Lower lobe of right lung (tissue), 2 donors: ENCODE measurements at regions not wholly inside any gene's neighbourhood (a gene's known extent, or its start where the extent isn't known, plus 50 kb on each side); places are given as distances from the start of the nearest gene placed in this dataset.

ENCODE experiments used
- ATAC-seq, 2 donors: fragments of 200-7000 bp; cut with Tn5 transposase; one replicate each; pipeline ENCODE4 v1.9.1; 2020 to 2022; ENCODE audit warnings: mild to moderate bottlenecking in 2 of 2, moderate library complexity in 2 of 2
- DNase-seq: peaks from one replicate; pipeline ENCODE4 v3.0.0-alpha.2; 2020
- H3K27ac ChIP-seq: fragments of 200-600 bp; one replicate; pipeline ENCODE4 v1.8.0; 2022
- H3K27me3 ChIP-seq: fragments of 200-600 bp; one replicate; pipeline ENCODE4 v1.8.0; 2022; ENCODE audit warnings: low read depth
- H3K36me3 ChIP-seq: fragments of 200-600 bp; one replicate; pipeline ENCODE4 v1.8.0; 2022; ENCODE audit warnings: mild to moderate bottlenecking
- H3K4me1 ChIP-seq: fragments of 200-600 bp; one replicate; pipeline ENCODE4 v1.8.0; 2022
- H3K4me3 ChIP-seq: fragments of 200-600 bp; one replicate; pipeline ENCODE4 v1.8.0; 2022; ENCODE audit warnings: mild to moderate bottlenecking
- H3K9me3 ChIP-seq: fragments of 200-600 bp; one replicate; pipeline ENCODE4 v1.8.0; 2022
- CTCF ChIP-seq: fragments of 200-600 bp; IDR thresholded peaks from one replicate; pipeline ENCODE4 v1.8.0; 2022; ENCODE audit warnings: antibody characterized with exemption, mild to moderate bottlenecking
- intact Hi-C: fragments of 100-400 bp; cut with DNase I; formaldehyde crosslinking; loops from one replicate; pipeline ENCODE4 v1.11.0; 2022
- donor health status: DM: no; HTN: yes; CAD: no; lungs with severe emphysema.

GRCh38 chr7:42319631-42320030 is 82.6 kb upstream of the GLI3 start:
- Histone ChIP-seq H3K27ac (no peak overlapping the region), H3K27me3 (no peaks in the 10 kb centered on the region), H3K36me3 (no peaks in the 10 kb centered on the region), H3K4me1 (peaks cover 4% of the 10 kb centered on the region), H3K9me3 (no peaks in the 10 kb centered on the region), H3K4me3 (no peak overlapping the region)
- intact Hi-C loops = no loop called here
- ATAC-seq (no peak), DNase-seq (no peak)
- TF ChIP-seq CTCF = no peak

- Histone ChIP-seq H3K36me3 (no peaks in the 10 kb centered on the region), H3K27me3 (no peaks in the 10 kb centered on the region), H3K9me3 (peaks cover 8% of the 10 kb centered on the region), H3K4me1 (peaks cover 4% of the 10 kb centered on the region), H3K27ac (no peak overlapping the region), H3K4me3 (no peak overlapping the region)
- TF ChIP-seq CTCF = no peak
- ATAC-seq (no peak), DNase-seq (no peak)
- intact Hi-C loops = no loop called here
These were observed 78.6 kb upstream of the GLI3 start for GRCh38 chr7:42315631-42316030.

- ATAC-seq (no peak), DNase-seq (no peak)
- Histone ChIP-seq H3K27me3 (no peaks in the 10 kb centered on the region), H3K9me3 (peaks cover 8% of the 10 kb centered on the region), H3K4me1 (peaks cover 4% of the 10 kb centered on the region), H3K27ac (no peak overlapping the region), H3K4me3 (no peak overlapping the region), H3K36me3 (no peaks in the 10 kb centered on the region)
- no peak for TF ChIP-seq CTCF
- intact Hi-C loops = no loop called here
These were observed 78.1 kb upstream of the GLI3 start for GRCh38 chr7:42315103-42315502.

GRCh38 chr7:42314696-42315095 is 77.7 kb upstream of the GLI3 start:
- TF ChIP-seq CTCF = no peak
- intact Hi-C loops = no loop called here

GRCh38 chr7:42311195-42311594 is 74.2 kb upstream of the GLI3 start:
- Histone ChIP-seq H3K27me3 (no peaks in the 10 kb centered on the region), H3K4me1 (peaks cover 4% of the 10 kb centered on the region), H3K36me3 (no peaks in the 10 kb centered on the region), H3K9me3 (peaks cover 13% of the 10 kb centered on the region), H3K27ac (no peak overlapping the region), H3K4me3 (no peak overlapping the region)
- DNase-seq (no peak), ATAC-seq (no peak)
- no peak for TF ChIP-seq CTCF
- intact Hi-C loops = no loop called here

More at GRCh38 chr7:42314696-42315095, 77.7 kb upstream of the GLI3 start:
- Histone ChIP-seq H3K27ac (no peak overlapping the region), H3K9me3 (peaks cover 8% of the 10 kb centered on the region), H3K36me3 (no peaks in the 10 kb centered on the region), H3K4me3 (no peak overlapping the region), H3K27me3 (no peaks in the 10 kb centered on the region), H3K4me1 (peaks cover 4% of the 10 kb centered on the region)
- DNase-seq = no peak
- ATAC-seq = no peak

- no peak for TF ChIP-seq CTCF
- Histone ChIP-seq H3K36me3 (no peaks in the 10 kb centered on the region), H3K27ac (no peak overlapping the region), H3K4me1 (no peaks in the 10 kb centered on the region), H3K4me3 (no peak overlapping the region), H3K9me3 (no peaks in the 10 kb centered on the region), H3K27me3 (no peaks in the 10 kb centered on the region)
- ATAC-seq (peak; percentile 72 to 76), DNase-seq (peak; percentile 59)
- intact Hi-C loops = no loop called here
These were observed 56.0 kb upstream of the GLI3 start for GRCh38 chr7:42292991-42293521.
